Bronchial epithelial cell (primary cell): ENCODE measurements at regions not wholly inside any gene's neighbourhood (a gene's known extent, or its start where the extent isn't known, plus 50 kb on each side); places are given as distances from the start of the nearest gene placed in this dataset.

ENCODE experiments used
- DNase-seq: peaks from one replicate; pipeline ENCODE4 v3.0.0-alpha.2; 2010; ENCODE audit warnings: low read depth
- FAIRE-seq: peaks from 2 replicates; lab custom pipeline; 2011; peaks lifted over from hg19 to GRCh38; lab: Jason Lieb, UNC
- H3K27me3 ChIP-seq: 2 replicates; pipeline ENCODE4 v1.5.1; 2011; ENCODE audit warnings: low read length; ENCODE audit not compliant: control insufficient read depth, insufficient read depth
- H3K36me3 ChIP-seq: 2 replicates; pipeline ENCODE4 v1.5.1; 2011; ENCODE audit warnings: low read length; ENCODE audit not compliant: control insufficient read depth, insufficient read depth
- H3K4me3 ChIP-seq: 2 replicates; pipeline ENCODE4 v1.5.1; 2011; ENCODE audit warnings: mild to moderate bottlenecking, low read depth, low read length, control low read depth
- TF ChIP-seq, protein P1 (sequence below): IDR thresholded peaks from 2 replicates; pipeline ENCODE4 v1.5.1; 2011; ENCODE audit warnings: mild to moderate bottlenecking, moderate library complexity, low read length, control low read depth, inconsistent platforms; ENCODE audit not compliant: insufficient read depth, severe bottlenecking

DNA sequence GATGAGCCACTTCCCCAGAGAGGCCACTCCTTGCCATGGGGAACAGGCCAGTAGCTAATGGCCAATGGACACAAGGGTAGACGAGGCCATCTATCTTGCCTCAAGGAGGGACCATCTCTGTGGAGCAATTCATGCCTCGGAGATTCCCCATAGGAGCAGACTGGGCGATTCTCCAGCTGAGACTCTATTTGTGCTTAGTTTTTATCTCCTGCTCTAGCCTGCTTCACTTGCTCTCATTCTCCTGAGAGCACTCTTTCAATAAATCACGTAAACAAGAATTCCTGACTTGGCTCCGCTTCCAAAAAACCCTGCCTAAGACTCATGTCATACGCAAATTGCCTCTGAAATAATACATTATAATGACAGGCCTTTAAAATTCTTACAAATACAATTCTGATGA, 396.4 kb upstream of the USP15 start:
- DNase-seq (no peak), FAIRE-seq (peak; percentile 32)
- TF ChIP-seq, protein P1, sequence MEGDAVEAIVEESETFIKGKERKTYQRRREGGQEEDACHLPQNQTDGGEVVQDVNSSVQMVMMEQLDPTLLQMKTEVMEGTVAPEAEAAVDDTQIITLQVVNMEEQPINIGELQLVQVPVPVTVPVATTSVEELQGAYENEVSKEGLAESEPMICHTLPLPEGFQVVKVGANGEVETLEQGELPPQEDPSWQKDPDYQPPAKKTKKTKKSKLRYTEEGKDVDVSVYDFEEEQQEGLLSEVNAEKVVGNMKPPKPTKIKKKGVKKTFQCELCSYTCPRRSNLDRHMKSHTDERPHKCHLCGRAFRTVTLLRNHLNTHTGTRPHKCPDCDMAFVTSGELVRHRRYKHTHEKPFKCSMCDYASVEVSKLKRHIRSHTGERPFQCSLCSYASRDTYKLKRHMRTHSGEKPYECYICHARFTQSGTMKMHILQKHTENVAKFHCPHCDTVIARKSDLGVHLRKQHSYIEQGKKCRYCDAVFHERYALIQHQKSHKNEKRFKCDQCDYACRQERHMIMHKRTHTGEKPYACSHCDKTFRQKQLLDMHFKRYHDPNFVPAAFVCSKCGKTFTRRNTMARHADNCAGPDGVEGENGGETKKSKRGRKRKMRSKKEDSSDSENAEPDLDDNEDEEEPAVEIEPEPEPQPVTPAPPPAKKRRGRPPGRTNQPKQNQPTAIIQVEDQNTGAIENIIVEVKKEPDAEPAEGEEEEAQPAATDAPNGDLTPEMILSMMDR: no peak
- Histone ChIP-seq H3K27me3 (no peaks in the 10 kb centered on the region), H3K36me3 (no peaks in the 10 kb centered on the region), H3K4me3 (no peak overlapping the region)

DNA sequence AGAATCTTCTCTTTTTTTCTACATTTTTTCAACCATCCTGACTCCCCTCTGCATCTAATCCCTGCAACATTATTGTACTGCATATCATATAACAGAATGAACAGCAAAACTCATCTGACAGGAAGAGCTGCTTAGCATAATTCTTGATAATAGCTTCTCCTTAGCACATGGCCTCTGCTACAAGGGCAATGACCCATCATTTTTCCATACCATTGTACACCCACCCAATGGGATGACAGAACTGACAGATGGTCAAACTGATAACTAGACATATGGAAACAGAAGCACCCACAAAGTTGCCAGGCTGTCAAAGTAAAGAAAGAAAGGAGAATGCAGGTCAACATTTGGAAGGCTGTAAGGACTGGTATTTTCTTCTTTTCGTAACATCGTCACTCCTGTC, 390.4 kb upstream of the USP15 start:
- FAIRE-seq (no peak), DNase-seq (no peak)
- no peaks in the 10 kb centered on the region for H3K36me3 ChIP-seq
- TF ChIP-seq, protein P1: no peak
- H3K27me3 ChIP-seq: no peaks in the 10 kb centered on the region
- H3K4me3 ChIP-seq: no peak overlapping the region

DNA sequence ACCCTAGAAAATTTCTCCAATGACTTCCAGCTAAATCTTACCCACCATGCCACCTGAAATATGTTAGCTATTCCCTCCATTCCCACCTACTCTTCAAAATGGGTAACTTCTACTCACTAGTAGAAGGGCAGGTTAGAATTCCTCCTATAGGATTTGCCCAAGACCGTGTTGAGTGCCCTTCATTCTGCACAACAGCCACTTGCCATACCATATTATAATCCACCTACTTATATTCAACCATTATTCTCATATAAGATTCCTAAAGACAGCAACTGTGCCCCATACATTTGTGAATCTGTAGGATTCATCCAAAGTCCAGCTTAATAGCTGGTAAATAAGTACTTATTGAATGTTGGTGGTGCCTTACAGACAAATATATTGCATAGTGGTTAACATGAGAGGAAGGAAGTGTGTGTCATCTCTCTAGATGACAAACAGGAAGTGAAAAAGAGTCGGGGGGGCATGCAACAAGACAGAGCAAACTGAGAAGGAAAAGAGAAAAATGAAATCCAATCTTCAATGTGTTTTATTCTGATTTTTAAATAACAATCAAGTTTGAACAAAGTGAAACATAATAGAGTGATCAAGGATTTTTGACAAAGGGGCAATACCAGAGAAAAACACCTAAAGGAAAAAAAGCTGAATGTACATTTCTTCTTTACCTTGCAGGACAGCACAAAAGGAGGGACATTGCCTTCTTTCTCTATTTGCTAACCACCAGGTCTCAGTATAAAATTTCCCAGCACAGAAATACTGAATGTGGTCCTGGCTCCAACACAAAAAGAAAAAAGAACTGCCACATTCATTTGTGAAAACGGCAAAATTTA, 389.3 kb upstream of the USP15 start:
- TF ChIP-seq, protein P1: no peak

DNA sequence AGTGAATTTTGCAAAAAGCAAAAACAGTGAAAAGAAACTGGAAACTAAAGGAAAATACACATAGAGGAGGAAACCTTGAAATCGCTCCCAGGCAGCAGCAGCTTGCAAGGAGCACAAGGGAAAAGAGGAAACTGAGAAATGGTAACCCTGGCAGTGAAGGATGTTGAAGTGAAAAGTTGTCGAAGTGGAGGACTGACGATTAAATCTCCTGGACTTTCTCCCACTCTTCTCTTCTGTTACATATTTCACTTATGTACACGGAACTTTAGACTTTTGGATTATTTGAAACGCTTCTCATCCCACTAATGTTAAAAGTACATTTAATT, 388.8 kb upstream of the USP15 start:
- Histone ChIP-seq H3K4me3 (no peak overlapping the region), H3K27me3 (no peaks in the 10 kb centered on the region), H3K36me3 (no peaks in the 10 kb centered on the region)
- FAIRE-seq: no peak
- TF ChIP-seq, protein P1: no peak
- DNase-seq: no peak

More for the DNA sequence above, 389.3 kb upstream of the USP15 start:
- DNase-seq (no peak), FAIRE-seq (no peak)
- Histone ChIP-seq H3K4me3 (no peak overlapping the region), H3K27me3 (no peaks in the 10 kb centered on the region), H3K36me3 (no peaks in the 10 kb centered on the region)

DNA sequence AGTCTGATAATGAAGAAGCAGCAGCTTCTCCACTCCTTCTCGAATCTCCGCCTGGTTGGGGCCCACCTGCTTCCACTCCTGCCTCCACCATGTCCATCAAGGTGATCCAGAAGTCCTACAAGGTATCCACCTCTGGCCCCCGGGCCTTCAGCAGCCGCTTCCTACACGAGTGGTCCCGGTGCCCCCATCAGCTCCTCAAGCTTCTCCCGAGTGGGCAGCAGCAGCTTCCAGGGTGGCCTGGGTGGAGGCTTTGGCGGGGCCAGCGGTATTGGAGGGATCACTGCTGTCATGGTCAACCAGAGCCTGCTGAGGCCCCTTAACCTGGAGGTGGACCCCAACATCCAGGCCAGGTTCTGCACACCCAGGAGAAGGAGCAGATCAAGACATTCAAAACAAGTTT, 381.0 kb upstream of the USP15 start:
- no peak for FAIRE-seq

More for the DNA sequence above, 381.0 kb upstream of the USP15 start:
- Histone ChIP-seq H3K27me3 (no peaks in the 10 kb centered on the region), H3K36me3 (no peaks in the 10 kb centered on the region), H3K4me3 (no peak overlapping the region)
- TF ChIP-seq, protein P1: no peak
- DNase-seq: no peak
